ENCODE measurements at regions not wholly inside any gene's neighbourhood (a gene's known extent, or its start where the extent isn't known, plus 50 kb on each side); places are given as distances from the start of the nearest gene placed in this dataset.

- TF ChIP-seq, protein P1, sequence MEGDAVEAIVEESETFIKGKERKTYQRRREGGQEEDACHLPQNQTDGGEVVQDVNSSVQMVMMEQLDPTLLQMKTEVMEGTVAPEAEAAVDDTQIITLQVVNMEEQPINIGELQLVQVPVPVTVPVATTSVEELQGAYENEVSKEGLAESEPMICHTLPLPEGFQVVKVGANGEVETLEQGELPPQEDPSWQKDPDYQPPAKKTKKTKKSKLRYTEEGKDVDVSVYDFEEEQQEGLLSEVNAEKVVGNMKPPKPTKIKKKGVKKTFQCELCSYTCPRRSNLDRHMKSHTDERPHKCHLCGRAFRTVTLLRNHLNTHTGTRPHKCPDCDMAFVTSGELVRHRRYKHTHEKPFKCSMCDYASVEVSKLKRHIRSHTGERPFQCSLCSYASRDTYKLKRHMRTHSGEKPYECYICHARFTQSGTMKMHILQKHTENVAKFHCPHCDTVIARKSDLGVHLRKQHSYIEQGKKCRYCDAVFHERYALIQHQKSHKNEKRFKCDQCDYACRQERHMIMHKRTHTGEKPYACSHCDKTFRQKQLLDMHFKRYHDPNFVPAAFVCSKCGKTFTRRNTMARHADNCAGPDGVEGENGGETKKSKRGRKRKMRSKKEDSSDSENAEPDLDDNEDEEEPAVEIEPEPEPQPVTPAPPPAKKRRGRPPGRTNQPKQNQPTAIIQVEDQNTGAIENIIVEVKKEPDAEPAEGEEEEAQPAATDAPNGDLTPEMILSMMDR (IDR thresholded peaks at IDR 0.05) = no peak
- TF ChIP-seq TCF7L2 (IDR thresholded peaks at IDR 0.05; ENCODE audit: low read depth, low read length) (no peak), POLR2AphosphoS5 (IDR thresholded peaks at IDR 0.05; ENCODE audit: low read depth, low read length) (no peak)
Measured at GRCh38 chr21:27407271-27407670, 440.4 kb upstream of the ADAMTS5 start.
